Stomach (tissue), 8 donors: ENCODE measurements at regions not wholly inside any gene's neighbourhood (a gene's known extent, or its start where the extent isn't known, plus 50 kb on each side); places are given as distances from the start of the nearest gene placed in this dataset.

ENCODE experiments used
- DNase-seq, 2 donors: peaks; one replicate each; pipeline versions ENCODE4 v3.0.0 to v3.0.0-alpha.2; 2013 to 2019
- H3K27ac ChIP-seq, 5 donors: fragments of 200-600 bp in 4 of 5; sonication (generic) in 4 of 5; one replicate each; pipeline ENCODE4 v1.5.1; 2013 to 2019; ENCODE audit warnings: mild to moderate bottlenecking in 1 of 5, moderate library complexity in 1 of 5
- H3K27me3 ChIP-seq, 3 donors: fragments of 200-600 bp; sonication (generic); one replicate each; pipeline ENCODE4 v1.5.1; 2017 to 2019; ENCODE audit warnings: mixed run types in 1 of 3
- H3K36me3 ChIP-seq, 4 donors: fragments of 200-600 bp; sonication (generic); 1 replicate in 3 of 4; 2 replicates in 1 of 4; pipeline ENCODE4 v1.5.1; 2016 to 2019
- H3K4me1 ChIP-seq, 4 donors: fragments of 200-600 bp; sonication (generic); one replicate each; pipeline ENCODE4 v1.5.1; 2016 to 2019
- H3K4me3 ChIP-seq, 4 donors: fragments of 200-600 bp; sonication (generic) in 3 of 4; one replicate each; pipeline ENCODE4 v1.5.1; 2016 to 2019; ENCODE audit warnings: mild to moderate bottlenecking in 1 of 4
- H3K9me3 ChIP-seq, 4 donors: fragments of 200-600 bp; sonication (generic); one replicate each; pipeline ENCODE4 v1.5.1; 2016 to 2019
- EP300 ChIP-seq: sonication (generic); formaldehyde crosslinking; IDR thresholded peaks from one replicate; pipeline ENCODE4 v1.6.1; 2017; ENCODE audit warnings: antibody characterized with exemption
- POLR2A ChIP-seq, 4 donors: fragments of 450-650 bp; IDR thresholded peaks; one replicate each; pipeline ENCODE4 v1.6.1; 2016; ENCODE audit warnings: antibody characterized with exemption in 4 of 4, control low read depth in 2 of 4, mild to moderate bottlenecking in 1 of 4, moderate library complexity in 1 of 4
- POLR2AphosphoS5 ChIP-seq, 3 donors: sonication (generic); formaldehyde crosslinking; IDR thresholded peaks; one replicate each; pipeline ENCODE4 v1.6.1; 2016; ENCODE audit warnings: antibody characterized with exemption in 3 of 3
- WGBS, 5 donors: extraction: QIAGEN DNeasy Blood & Tissue Kit in 3 of 5; methylation state at CpG; one replicate each; pipeline versions ENCODE4 v1.1.5 to v1.1.7; 2013 to 2018; 5-methylcytosine and 5-hydroxymethylcytosine counted together
- intact Hi-C: fragments of 100-400 bp; cut with DNase I; formaldehyde crosslinking; loops from one replicate; pipeline ENCODE4 v1.15.1; 2023; ENCODE audit warnings: low total_unique reads
- TF ChIP-seq, protein P1 (sequence below), 7 experiments: fragments of 450-650 bp in 4 of 7; fragments of 200-600 bp in 3 of 7; sonication (generic) in 3 of 7; IDR thresholded peaks; one replicate each; pipeline ENCODE4 v1.5.1; 2016 to 2019; ENCODE audit warnings: antibody characterized with exemption in 7 of 7, control low read depth in 2 of 7, mild to moderate bottlenecking in 1 of 7
- donor health status: healthy with polysubstance abuse.
- donor health status: Bipolar disorder and iron deficiency.
- donor health status: healthy.

DNA sequence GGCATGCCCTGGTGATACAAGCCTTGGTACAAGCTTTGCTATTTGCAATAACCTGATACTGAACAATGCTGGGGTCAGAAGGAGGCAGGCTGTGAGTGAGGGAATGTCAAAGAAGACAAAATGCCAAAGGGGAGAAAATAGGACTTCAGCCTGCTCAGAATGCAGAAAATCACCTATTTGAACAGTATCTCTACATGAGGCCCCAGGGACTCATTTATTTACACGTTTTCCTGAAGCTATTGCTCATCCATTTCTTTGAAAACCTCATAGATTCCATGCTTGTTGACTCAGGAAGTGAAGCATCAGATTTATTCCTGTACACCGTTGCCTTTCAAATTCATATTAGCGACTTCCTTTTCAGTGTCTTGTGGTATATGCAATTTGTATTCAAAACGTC lies 69.4 kb upstream of the CBLN2 start:
- H3K4me3 ChIP-seq, result no peak overlapping the region
- H3K9me3 ChIP-seq, result peaks cover 0 to 6% (median 0%) of the 10 kb centered on the region in 4 donors
- WGBS, 5 donors, result 19 to 35% (median 23%) methylated on average over 4 of the region's 4 CpGs
- no peaks in the 10 kb centered on the region for H3K4me1 ChIP-seq
- TF ChIP-seq, protein P1, sequence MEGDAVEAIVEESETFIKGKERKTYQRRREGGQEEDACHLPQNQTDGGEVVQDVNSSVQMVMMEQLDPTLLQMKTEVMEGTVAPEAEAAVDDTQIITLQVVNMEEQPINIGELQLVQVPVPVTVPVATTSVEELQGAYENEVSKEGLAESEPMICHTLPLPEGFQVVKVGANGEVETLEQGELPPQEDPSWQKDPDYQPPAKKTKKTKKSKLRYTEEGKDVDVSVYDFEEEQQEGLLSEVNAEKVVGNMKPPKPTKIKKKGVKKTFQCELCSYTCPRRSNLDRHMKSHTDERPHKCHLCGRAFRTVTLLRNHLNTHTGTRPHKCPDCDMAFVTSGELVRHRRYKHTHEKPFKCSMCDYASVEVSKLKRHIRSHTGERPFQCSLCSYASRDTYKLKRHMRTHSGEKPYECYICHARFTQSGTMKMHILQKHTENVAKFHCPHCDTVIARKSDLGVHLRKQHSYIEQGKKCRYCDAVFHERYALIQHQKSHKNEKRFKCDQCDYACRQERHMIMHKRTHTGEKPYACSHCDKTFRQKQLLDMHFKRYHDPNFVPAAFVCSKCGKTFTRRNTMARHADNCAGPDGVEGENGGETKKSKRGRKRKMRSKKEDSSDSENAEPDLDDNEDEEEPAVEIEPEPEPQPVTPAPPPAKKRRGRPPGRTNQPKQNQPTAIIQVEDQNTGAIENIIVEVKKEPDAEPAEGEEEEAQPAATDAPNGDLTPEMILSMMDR (IDR thresholded peaks at IDR 0.05), result no peak
- TF ChIP-seq POLR2AphosphoS5 (IDR thresholded peaks at IDR 0.05) (no peak), POLR2A (IDR thresholded peaks at IDR 0.05) (no peak), EP300 (no peak)
- no peak overlapping the region for H3K27ac ChIP-seq
- no peaks in the 10 kb centered on the region for H3K36me3 ChIP-seq
- H3K27me3 ChIP-seq, result no peaks in the 10 kb centered on the region
- DNase-seq, result no peak
- intact Hi-C loops, result no loop called here

DNA sequence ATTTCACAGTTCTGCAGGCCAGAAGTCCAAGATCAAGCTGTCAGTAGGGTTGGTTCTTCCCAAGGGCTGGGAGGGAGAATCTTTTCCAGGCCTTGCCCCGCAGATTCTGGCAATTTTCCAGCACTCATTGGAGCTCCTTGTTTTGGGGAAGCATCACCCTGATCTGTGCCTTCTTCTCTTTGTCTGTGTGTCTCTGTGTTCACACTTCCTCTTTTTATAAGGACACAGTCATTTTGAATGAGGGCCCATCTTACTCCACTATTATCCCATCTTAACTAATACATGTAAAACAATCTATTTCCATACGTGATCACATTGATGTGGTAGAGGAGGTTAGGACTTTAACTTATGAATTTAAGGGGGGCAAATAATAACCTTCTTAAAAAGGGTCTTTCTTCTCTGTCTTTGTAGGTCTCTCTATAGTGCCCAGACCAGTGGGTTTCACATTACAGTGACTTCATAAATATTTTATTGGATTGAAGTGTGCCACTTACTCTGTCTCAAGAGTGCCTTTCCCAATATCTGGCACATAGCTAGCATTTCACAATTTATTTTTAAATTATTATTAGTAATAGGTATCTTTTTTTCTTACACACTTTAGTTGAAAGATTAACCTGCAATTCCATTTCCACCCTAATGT lies 68.9 kb upstream of the CBLN2 start:
- Histone ChIP-seq H3K27me3 (no peaks in the 10 kb centered on the region), H3K27ac (no peak overlapping the region), H3K4me1 (no peaks in the 10 kb centered on the region), H3K36me3 (no peaks in the 10 kb centered on the region), H3K4me3 (no peak overlapping the region), H3K9me3 (peaks cover 0 to 6% (median 0%) of the 10 kb centered on the region in 4 donors)
- intact Hi-C loops, result no loop called here
- no peak for DNase-seq
- TF ChIP-seq POLR2A (IDR thresholded peaks at IDR 0.05), result no peak
- TF ChIP-seq POLR2AphosphoS5 (IDR thresholded peaks at IDR 0.05), result no peak
- TF ChIP-seq, protein P1 (IDR thresholded peaks at IDR 0.05), result no peak
- TF ChIP-seq EP300, result no peak
- WGBS, 5 donors, result 57 to 67% (median 60%) methylated on average over 2 of the region's 2 CpGs

DNA sequence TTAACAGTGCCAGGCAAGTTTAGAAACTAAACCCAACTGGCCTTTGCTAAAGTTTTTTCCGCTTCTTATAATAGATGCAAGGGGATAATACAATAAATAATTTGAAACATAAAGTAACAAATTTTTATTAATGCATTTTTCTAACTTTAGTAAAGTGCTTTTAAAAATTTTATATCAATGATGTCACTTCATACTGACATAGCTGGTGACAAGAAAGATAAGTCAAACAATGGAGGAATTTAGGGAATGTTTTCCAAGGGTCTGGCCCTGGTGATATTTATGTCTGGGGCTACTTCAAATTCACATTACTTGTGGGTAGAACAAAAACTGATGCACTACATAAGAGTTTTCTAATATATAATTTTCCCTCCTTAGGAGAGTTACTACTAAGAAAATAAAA lies 61.2 kb upstream of the CBLN2 start:
- Histone ChIP-seq H3K4me3 (no peak overlapping the region), H3K27me3 (no peaks in the 10 kb centered on the region), H3K36me3 (no peaks in the 10 kb centered on the region), H3K27ac (no peak overlapping the region), H3K4me1 (no peaks in the 10 kb centered on the region), H3K9me3 (peaks cover 0 to under 1% (median 0%) of the 10 kb centered on the region in 4 donors)
- intact Hi-C loops, result no loop called here
- DNase-seq, result no peak
- TF ChIP-seq, protein P1 (IDR thresholded peaks at IDR 0.05), result no peak
- TF ChIP-seq POLR2A (IDR thresholded peaks at IDR 0.05) (no peak), POLR2AphosphoS5 (IDR thresholded peaks at IDR 0.05) (no peak), EP300 (no peak)
- 91 to 98% (median 92%) methylated on average over 1 of the region's 1 CpG for WGBS, 5 donors

DNA sequence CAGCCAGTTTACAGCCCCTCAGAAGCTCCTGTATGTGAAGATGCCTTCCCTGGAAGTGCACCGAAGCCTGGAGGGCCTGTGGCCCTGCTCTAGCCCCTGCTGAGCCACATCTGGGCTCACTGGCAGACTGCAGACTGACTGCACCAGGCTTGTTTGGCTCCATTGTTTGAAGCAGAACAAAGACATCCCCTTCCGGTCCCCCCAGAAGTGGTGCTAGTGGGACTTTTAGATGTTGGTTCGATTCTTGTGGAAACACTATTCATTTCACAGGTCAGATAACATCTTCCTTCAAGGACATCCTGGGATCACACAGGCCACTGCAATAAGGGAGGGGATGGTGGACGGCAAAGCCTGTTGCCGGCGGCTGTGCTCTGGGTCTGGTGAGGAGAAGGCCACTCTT lies 57.8 kb upstream of the CBLN2 start:
- Histone ChIP-seq H3K36me3 (no peaks in the 10 kb centered on the region), H3K4me1 (no peaks in the 10 kb centered on the region), H3K27ac (no peak overlapping the region), H3K9me3 (peaks cover 0 to 15% (median 5%) of the 10 kb centered on the region in 4 donors), H3K27me3 (no peaks in the 10 kb centered on the region), H3K4me3 (no peak overlapping the region)
- no peak for TF ChIP-seq EP300
- TF ChIP-seq POLR2A (IDR thresholded peaks at IDR 0.05), result no peak
- TF ChIP-seq POLR2AphosphoS5 (IDR thresholded peaks at IDR 0.05), result no peak
- TF ChIP-seq, protein P1 (IDR thresholded peaks at IDR 0.05), result no peak
- 76 to 85% (median 79%) methylated on average over 6 of the region's 6 CpGs for WGBS, 5 donors
- no peak for DNase-seq
- intact Hi-C loops, result no loop called here
